Progenitor cell of endocrine pancreas (in vitro differentiated cells): ENCODE measurements at regions not wholly inside any gene's neighbourhood (a gene's known extent, or its start where the extent isn't known, plus 50 kb on each side); places are given as distances from the start of the nearest gene placed in this dataset.
"Not testable (repeated sequence)": the region's sequence is repeated elsewhere in the genome, so short reads cannot be mapped to it uniquely, and the experiment has no call there.

Experiments used
- DNase-seq: peaks from one replicate; pipeline ENCODE4 v3.0.0; 2021; ENCODE audit warnings: low spot score; ENCODE audit not compliant: unreplicated experiment
- H3K27ac Mint-ChIP-seq: 2 replicates; pipeline ENCODE4 v1.8.0; 2021; ENCODE audit warnings: mild to moderate bottlenecking, moderate library complexity, mixed read lengths
- H3K27me3 Mint-ChIP-seq: 2 replicates; pipeline ENCODE4 v1.8.0; 2021; ENCODE audit warnings: mixed read lengths
- H3K36me3 Mint-ChIP-seq: 2 replicates; pipeline ENCODE4 v1.8.0; 2022; ENCODE audit warnings: mixed read lengths; ENCODE audit not compliant: insufficient read depth
- H3K4me1 Mint-ChIP-seq: 2 replicates; pipeline ENCODE4 v1.8.0; 2021; ENCODE audit warnings: low read depth, mixed read lengths
- H3K4me3 Mint-ChIP-seq: 2 replicates; pipeline ENCODE4 v1.8.0; 2021; ENCODE audit warnings: low read depth, mild to moderate bottlenecking, moderate library complexity, mixed read lengths
- H3K9me3 Mint-ChIP-seq: 2 replicates; pipeline ENCODE4 v1.8.0; 2021; ENCODE audit warnings: low read depth, mixed read lengths
- TF ChIP-seq, protein P1 (sequence below): fragments of 200-600 bp; sonication (generic); IDR thresholded peaks from one replicate; pipeline ENCODE4 v1.5.0; 2021; ENCODE audit warnings: antibody characterized with exemption, mild to moderate bottlenecking; ENCODE audit not compliant: unreplicated experiment

DNA sequence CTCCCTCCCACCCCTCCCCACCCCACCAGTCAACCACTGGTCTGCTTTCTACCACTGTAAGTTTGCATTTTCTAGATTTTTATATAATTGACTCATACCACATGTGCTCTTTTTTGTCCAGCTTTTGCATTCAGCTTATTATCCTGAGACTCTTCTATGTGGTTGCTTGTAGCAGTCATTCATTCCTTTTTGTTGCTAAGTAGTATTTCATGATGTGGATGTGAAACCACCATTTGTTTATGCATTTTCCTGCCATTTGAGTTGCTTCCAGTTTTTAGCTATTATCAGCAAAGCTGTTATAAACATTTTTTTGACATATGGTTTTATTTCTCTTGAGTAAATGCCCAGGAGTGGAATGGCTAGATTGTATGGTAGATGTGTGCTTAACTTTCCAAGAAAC lies 77.0 kb upstream of the FGF3 start:
- TF ChIP-seq, protein P1, sequence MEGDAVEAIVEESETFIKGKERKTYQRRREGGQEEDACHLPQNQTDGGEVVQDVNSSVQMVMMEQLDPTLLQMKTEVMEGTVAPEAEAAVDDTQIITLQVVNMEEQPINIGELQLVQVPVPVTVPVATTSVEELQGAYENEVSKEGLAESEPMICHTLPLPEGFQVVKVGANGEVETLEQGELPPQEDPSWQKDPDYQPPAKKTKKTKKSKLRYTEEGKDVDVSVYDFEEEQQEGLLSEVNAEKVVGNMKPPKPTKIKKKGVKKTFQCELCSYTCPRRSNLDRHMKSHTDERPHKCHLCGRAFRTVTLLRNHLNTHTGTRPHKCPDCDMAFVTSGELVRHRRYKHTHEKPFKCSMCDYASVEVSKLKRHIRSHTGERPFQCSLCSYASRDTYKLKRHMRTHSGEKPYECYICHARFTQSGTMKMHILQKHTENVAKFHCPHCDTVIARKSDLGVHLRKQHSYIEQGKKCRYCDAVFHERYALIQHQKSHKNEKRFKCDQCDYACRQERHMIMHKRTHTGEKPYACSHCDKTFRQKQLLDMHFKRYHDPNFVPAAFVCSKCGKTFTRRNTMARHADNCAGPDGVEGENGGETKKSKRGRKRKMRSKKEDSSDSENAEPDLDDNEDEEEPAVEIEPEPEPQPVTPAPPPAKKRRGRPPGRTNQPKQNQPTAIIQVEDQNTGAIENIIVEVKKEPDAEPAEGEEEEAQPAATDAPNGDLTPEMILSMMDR, result no peak
- Mint-ChIP-seq H3K27ac (no peak overlapping the region), H3K36me3 (no peaks in the 10 kb centered on the region), H3K4me1 (peaks cover 13% of the 10 kb centered on the region), H3K4me3 (no peak overlapping the region), H3K9me3 (peaks cover 8% of the 10 kb centered on the region), H3K27me3 (no peaks in the 10 kb centered on the region)
- DNase-seq, result no peak

- H3K36me3 Mint-ChIP-seq, result no peaks in the 10 kb centered on the region
Observed at GRCh38 chr11:69898123-69898522, 78.9 kb upstream of the FGF3 start.

GRCh38 chr11:69899957-69900821 lies 81.0 kb upstream of the FGF3 start:
- H3K9me3 Mint-ChIP-seq, result peaks cover 8% of the 10 kb centered on the region
- peaks cover 15% of the 10 kb centered on the region for H3K4me1 Mint-ChIP-seq
- no peak overlapping the region for H3K4me3 Mint-ChIP-seq
- H3K36me3 Mint-ChIP-seq, result no peaks in the 10 kb centered on the region
- H3K27me3 Mint-ChIP-seq, result no peaks in the 10 kb centered on the region
- TF ChIP-seq, protein P1, result no peak
- peak overlapping the region; percentile 33 for H3K27ac Mint-ChIP-seq
- no peak for DNase-seq

More at GRCh38 chr11:69898123-69898522, 78.9 kb upstream of the FGF3 start:
- no peak for DNase-seq
- H3K4me3 Mint-ChIP-seq, result no peak overlapping the region
- H3K27ac Mint-ChIP-seq, result no peak overlapping the region
- TF ChIP-seq, protein P1, result no peak
- H3K4me1 Mint-ChIP-seq, result peaks cover 16% of the 10 kb centered on the region
- H3K9me3 Mint-ChIP-seq, result peaks cover 8% of the 10 kb centered on the region
- H3K27me3 Mint-ChIP-seq, result no peaks in the 10 kb centered on the region

GRCh38 chr11:69900822-69901302 lies 81.6 kb upstream of the FGF3 start:
- H3K4me3 Mint-ChIP-seq, H3K36me3 Mint-ChIP-seq, DNase-seq, H3K27me3 Mint-ChIP-seq, H3K9me3 Mint-ChIP-seq: not testable (repeated sequence)
- Mint-ChIP-seq H3K27ac (peak overlapping the region; percentile 81), H3K4me1 (peaks cover 19% of the 10 kb centered on the region)

DNA sequence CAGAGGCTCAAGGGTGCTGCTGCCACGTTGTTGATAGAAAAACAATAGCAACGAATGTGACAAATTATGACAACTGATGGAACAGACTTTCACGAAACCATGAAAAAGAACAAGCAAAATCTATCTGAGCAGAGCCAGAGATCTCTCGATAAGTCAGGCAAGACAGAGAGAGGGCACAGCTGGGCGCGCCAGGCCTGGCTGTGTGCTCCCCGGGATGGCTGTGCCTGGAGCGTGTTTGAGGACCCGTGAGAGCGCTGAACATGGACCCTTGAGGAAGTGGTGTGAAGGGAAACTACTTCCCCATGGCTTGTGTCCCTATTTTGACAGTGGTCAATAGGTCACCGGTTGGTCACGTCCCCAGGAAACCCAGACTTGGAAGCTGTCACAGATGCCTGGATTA lies 83.1 kb upstream of the FGF3 start:
- H3K9me3 Mint-ChIP-seq, result peaks cover 8% of the 10 kb centered on the region
- DNase-seq, result no peak
- H3K27me3 Mint-ChIP-seq, result peaks cover 4% of the 10 kb centered on the region
- no peaks in the 10 kb centered on the region for H3K36me3 Mint-ChIP-seq
- H3K27ac Mint-ChIP-seq, result no peak overlapping the region
- H3K4me1 Mint-ChIP-seq, result peaks cover 27% of the 10 kb centered on the region
- no peak overlapping the region for H3K4me3 Mint-ChIP-seq
- TF ChIP-seq, protein P1, result no peak

- peaks cover 27% of the 10 kb centered on the region for H3K4me1 Mint-ChIP-seq
- no peak overlapping the region for H3K4me3 Mint-ChIP-seq
- peaks cover under 1% of the 10 kb centered on the region for H3K9me3 Mint-ChIP-seq
- TF ChIP-seq, protein P1, result no peak
- H3K27ac Mint-ChIP-seq, result no peak overlapping the region
- no peak for DNase-seq
- peaks cover 6% of the 10 kb centered on the region for H3K27me3 Mint-ChIP-seq
- H3K36me3 Mint-ChIP-seq, result no peaks in the 10 kb centered on the region
Observed at GRCh38 chr11:69903211-69903610, 84.0 kb upstream of the FGF3 start.
